Endothelial cell of umbilical vein (primary cell): ENCODE measurements at regions not wholly inside any gene's neighbourhood (a gene's known extent, or its start where the extent isn't known, plus 50 kb on each side); places are given as distances from the start of the nearest gene placed in this dataset.

Experiments used
- BruUV-seq: library from RNA; stranded (reverse); fragments of 400-500 nt; replicated peaks from 2 replicates; lab custom pipeline; 2021; lab: Mats Ljungman, UMichigan
- CTCF ChIA-PET: fragments of 300-600, 350-600 bp; sonication (Branson Sonifier 250); formaldehyde crosslinking; loops from one replicate; lab custom pipeline; 2021; ENCODE audit warnings: antibody characterized with exemption, inconsistent platforms; lab: Charles Lee
- POLR2A ChIA-PET: fragments of 300-600, 350-600 bp; sonication (Branson Sonifier 250); formaldehyde crosslinking; loops from one replicate; lab custom pipeline; 2021; ENCODE audit warnings: antibody characterized with exemption, inconsistent platforms; lab: Charles Lee
- DNase-seq: peaks from one replicate; pipeline ENCODE4 v3.0.0-alpha.2; 2011; ENCODE audit warnings: low read depth, low spot score
- FAIRE-seq: peaks from 2 replicates; lab custom pipeline; 2011; peaks lifted over from hg19 to GRCh38; lab: Jason Lieb, UNC
- H2AFZ ChIP-seq: 2 replicates; pipeline ENCODE4 v1.6.0; 2012; ENCODE audit warnings: low read depth, low read length, control low read depth, inconsistent platforms
- H3K27ac ChIP-seq: 2 replicates; pipeline ENCODE4 v1.5.1; 2011; ENCODE audit warnings: low read depth, mild to moderate bottlenecking, control low read depth, low read length, moderate library complexity; ENCODE audit not compliant: insufficient read depth
- H3K27me3 ChIP-seq, 2 experiments: 2 replicates each; pipeline versions ENCODE4 v1.6.0 to v1.6.1; 2011; ENCODE audit warnings: low read length in 2 of 2, mixed read lengths in 1 of 2; ENCODE audit not compliant: control insufficient read depth in 2 of 2, insufficient read depth in 2 of 2
- H3K36me3 ChIP-seq, 2 experiments: 2 replicates in 1 of 2; 3 replicates in 1 of 2; pipeline ENCODE4 v1.5.1; 2011; ENCODE audit warnings: low read length in 2 of 2, mild to moderate bottlenecking in 1 of 2, moderate library complexity in 1 of 2; ENCODE audit not compliant: control insufficient read depth in 2 of 2, insufficient read depth in 2 of 2; ENCODE audit errors: extremely low read depth in 1 of 2
- H3K4me1 ChIP-seq: 3 replicates; pipeline ENCODE4 v1.5.1; 2011; ENCODE audit warnings: mild to moderate bottlenecking, low read length; ENCODE audit not compliant: control insufficient read depth, insufficient read depth; ENCODE audit errors: extremely low read depth
- H3K4me2 ChIP-seq: 2 replicates; pipeline ENCODE4 v1.6.1; 2011; ENCODE audit warnings: low read length, control low read depth, mixed read lengths; ENCODE audit not compliant: insufficient read depth
- H3K4me3 ChIP-seq, 3 experiments: fragments of 200-600 bp in 1 of 3; sonication (generic), shearing (Covaris generic) in 1 of 3; replicated peaks in 1 of 3; 2 replicates each; pipeline ENCODE4 v1.5.1; 2011 to 2016; ENCODE audit warnings: control low read depth in 3 of 3, low read length in 3 of 3, mild to moderate bottlenecking in 2 of 3, inconsistent platforms in 1 of 3, low read depth in 1 of 3, moderate library complexity in 1 of 3; ENCODE audit not compliant: insufficient read depth in 1 of 3
- H3K79me2 ChIP-seq: 2 replicates; pipeline ENCODE4 v1.6.0; 2012; ENCODE audit warnings: low read length, inconsistent platforms; ENCODE audit not compliant: control insufficient read depth, insufficient read depth
- H3K9ac ChIP-seq: replicated peaks from 2 replicates; pipeline ENCODE3; 2011; ENCODE audit warnings: low read length, control low read depth; ENCODE audit not compliant: insufficient read depth; ENCODE audit errors: extremely low read depth
- H3K9me1 ChIP-seq: replicated peaks from 3 replicates; pipeline ENCODE4 v1.6.0; 2011; ENCODE audit warnings: mild to moderate bottlenecking, low read length; ENCODE audit not compliant: control insufficient read depth, insufficient read depth; ENCODE audit errors: extremely low read depth
- H3K9me3 ChIP-seq: replicated peaks from 2 replicates; pipeline ENCODE4 v1.5.1; 2012; ENCODE audit warnings: low read length, inconsistent platforms; ENCODE audit not compliant: control insufficient read depth, insufficient read depth
- H4K20me1 ChIP-seq: replicated peaks from 2 replicates; pipeline ENCODE3; 2011; ENCODE audit warnings: mild to moderate bottlenecking, low read length; ENCODE audit not compliant: control insufficient read depth, insufficient read depth; ENCODE audit errors: extremely low read depth
- CTCF ChIP-seq, 2 donors: IDR thresholded peaks; 1 replicate in 1 of 2; 2 replicates in 1 of 2; pipeline ENCODE4 v1.5.1; 2011; ENCODE audit warnings: low read length in 2 of 2, mild to moderate bottlenecking in 2 of 2, moderate library complexity in 2 of 2, control low read depth in 1 of 2, inconsistent platforms in 1 of 2, low read depth in 1 of 2; ENCODE audit not compliant: insufficient read depth in 1 of 2; ENCODE audit errors: extremely low read depth in 1 of 2
- EZH2 ChIP-seq: IDR thresholded peaks from 2 replicates; pipeline ENCODE4 v1.6.1; 2012; ENCODE audit warnings: borderline replicate concordance, low read depth, mild to moderate bottlenecking, moderate library complexity, low read length, inconsistent platforms; ENCODE audit not compliant: severe bottlenecking
- FOS ChIP-seq: IDR thresholded peaks from 2 replicates; pipeline ENCODE4 v1.6.1; 2011; ENCODE audit warnings: mild to moderate bottlenecking, low read length, moderate library complexity, borderline replicate concordance; ENCODE audit not compliant: insufficient read depth
- GATA2 ChIP-seq: IDR thresholded peaks from 2 replicates; pipeline ENCODE4 v1.7.0; 2011; ENCODE audit warnings: low read depth, mild to moderate bottlenecking, moderate library complexity, mixed read lengths, low read length; ENCODE audit not compliant: insufficient read length, insufficient read depth
- JUN ChIP-seq: IDR thresholded peaks from 2 replicates; pipeline ENCODE4 v1.6.1; 2011; ENCODE audit warnings: borderline replicate concordance, low read depth; ENCODE audit not compliant: insufficient read length, insufficient read depth
- MYC ChIP-seq: IDR thresholded peaks from one replicate; pipeline ENCODE4 v1.6.1; 2011; ENCODE audit warnings: mild to moderate bottlenecking, low read depth, low read length
- POLR2A ChIP-seq: IDR thresholded peaks from 2 replicates; pipeline ENCODE4 v1.6.1; 2012; ENCODE audit warnings: low read depth, mild to moderate bottlenecking, control low read depth, low read length
- POLR2AphosphoS5 ChIP-seq: IDR thresholded peaks from 2 replicates; pipeline ENCODE4 v1.6.1; 2012; ENCODE audit warnings: low read depth, mild to moderate bottlenecking, control low read depth, low read length, moderate library complexity; ENCODE audit not compliant: insufficient read depth
- dilution Hi-C: fragments of 300-500 bp; cut with MboI; formaldehyde crosslinking; loops from one replicate; pipeline ENCODE4 v1.15.0; 2019; ENCODE audit warnings: low sequenced_read_pairs; ENCODE audit not compliant: extremely low pct_ligation_motif_present
- intact Hi-C: fragments of 100-400 bp; cut with micrococcal nuclease; formaldehyde crosslinking; loops from one replicate; pipeline ENCODE4 v1.10.0; 2022
- TF ChIP-seq, protein P1 (sequence below): IDR thresholded peaks from 2 replicates; pipeline ENCODE4 v1.6.1; 2011; ENCODE audit not compliant: insufficient read depth, insufficient read length

- Histone ChIP-seq H3K36me3 (no peaks in the 10 kb centered on the region), H3K9me3 (no peaks in the 10 kb centered on the region), H3K27ac (no peak overlapping the region), H3K9ac (no peak overlapping the region), H2AFZ (no peak overlapping the region), H3K9me1 (no peaks in the 10 kb centered on the region), H3K27me3 (no peaks in the 10 kb centered on the region), H3K79me2 (no peaks in the 10 kb centered on the region), H3K4me3 (no peak overlapping the region), H3K4me2 (no peak overlapping the region), H4K20me1 (no peaks in the 10 kb centered on the region), H3K4me1 (no peaks in the 10 kb centered on the region)
- dilution Hi-C loops (no loop called here), intact Hi-C loops (no loop called here)
- FAIRE-seq (no peak), DNase-seq (no peak)
- no TSS peak for BruUV-seq
- TF ChIP-seq EZH2 = no peak
- TF ChIP-seq POLR2AphosphoS5 = no peak
- TF ChIP-seq, protein P1, sequence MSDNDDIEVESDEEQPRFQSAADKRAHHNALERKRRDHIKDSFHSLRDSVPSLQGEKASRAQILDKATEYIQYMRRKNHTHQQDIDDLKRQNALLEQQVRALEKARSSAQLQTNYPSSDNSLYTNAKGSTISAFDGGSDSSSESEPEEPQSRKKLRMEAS = no peak
- no peak for TF ChIP-seq JUN
- no peak for TF ChIP-seq POLR2A
- no peak for TF ChIP-seq CTCF (IDR thresholded peaks at IDR 0.05; ENCODE audit: extremely low read depth in 1 of 2, insufficient read depth in 1 of 2, low read depth in 1 of 2, low read length in 2 of 2)
- TF ChIP-seq FOS = no peak
- TF ChIP-seq MYC = no peak
- TF ChIP-seq GATA2 = no peak
- ChIA-PET CTCF (no interaction called here), POLR2A (no interaction called here)
Measured at GRCh38 chr12:91643763-91644162, 461.1 kb upstream of the DCN start.
